ENCODE measurements at regions not wholly inside any gene's neighbourhood (a gene's known extent, or its start where the extent isn't known, plus 50 kb on each side); places are given as distances from the start of the nearest gene placed in this dataset.

GRCh38 chr9:115551396-115551795 is 433.4 kb upstream of the TNC start:
- TF ChIP-seq, protein P1, sequence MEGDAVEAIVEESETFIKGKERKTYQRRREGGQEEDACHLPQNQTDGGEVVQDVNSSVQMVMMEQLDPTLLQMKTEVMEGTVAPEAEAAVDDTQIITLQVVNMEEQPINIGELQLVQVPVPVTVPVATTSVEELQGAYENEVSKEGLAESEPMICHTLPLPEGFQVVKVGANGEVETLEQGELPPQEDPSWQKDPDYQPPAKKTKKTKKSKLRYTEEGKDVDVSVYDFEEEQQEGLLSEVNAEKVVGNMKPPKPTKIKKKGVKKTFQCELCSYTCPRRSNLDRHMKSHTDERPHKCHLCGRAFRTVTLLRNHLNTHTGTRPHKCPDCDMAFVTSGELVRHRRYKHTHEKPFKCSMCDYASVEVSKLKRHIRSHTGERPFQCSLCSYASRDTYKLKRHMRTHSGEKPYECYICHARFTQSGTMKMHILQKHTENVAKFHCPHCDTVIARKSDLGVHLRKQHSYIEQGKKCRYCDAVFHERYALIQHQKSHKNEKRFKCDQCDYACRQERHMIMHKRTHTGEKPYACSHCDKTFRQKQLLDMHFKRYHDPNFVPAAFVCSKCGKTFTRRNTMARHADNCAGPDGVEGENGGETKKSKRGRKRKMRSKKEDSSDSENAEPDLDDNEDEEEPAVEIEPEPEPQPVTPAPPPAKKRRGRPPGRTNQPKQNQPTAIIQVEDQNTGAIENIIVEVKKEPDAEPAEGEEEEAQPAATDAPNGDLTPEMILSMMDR (optimal IDR thresholded peaks at IDR 0.05 in 1 of 3, IDR thresholded peaks at IDR 0.05 in 1 of 3, conservative IDR thresholded peaks at IDR 0.05 in 1 of 3; ENCODE audit: extremely low read depth in 1 of 3, insufficient read depth in 2 of 3, low read length in 3 of 3), result no peak
- TF ChIP-seq EZH2 (IDR thresholded peaks at IDR 0.05; ENCODE audit: low read length), result no peak
- no peak overlapping the region for H3K4me3 ChIP-seq (ENCODE audit: control insufficient read depth in 2 of 3, extremely low read depth in 1 of 3, insufficient read depth in 2 of 3, low read depth in 1 of 3, low read length in 3 of 3)
- H3K4me1 ChIP-seq (ENCODE audit: control insufficient read depth, extremely low read depth, insufficient read depth, low read length), result no peaks in the 10 kb centered on the region
- H3K9ac ChIP-seq (ENCODE audit: control insufficient read depth, extremely low read depth, insufficient read depth, low read length), result no peak overlapping the region
- H3K36me3 ChIP-seq (ENCODE audit: control insufficient read depth in 2 of 2, extremely low read depth in 1 of 2, insufficient read depth in 2 of 2, low read length in 2 of 2), result no peaks in the 10 kb centered on the region
- H4K20me1 ChIP-seq (ENCODE audit: control insufficient read depth, extremely low read depth, insufficient read depth, low read length), result no peaks in the 10 kb centered on the region
- FAIRE-seq (no peak), DNase-seq (ENCODE audit: low read depth, low spot score) (no peak)
- H3K27ac ChIP-seq (ENCODE audit: control insufficient read depth, insufficient read depth, low read length), result no peak overlapping the region
- dilution Hi-C loops (cut with MboI; ENCODE audit: extremely low pct_ligation_motif_present, low sequenced_read_pairs), result no loop called here
- peaks cover 3% of the 10 kb centered on the region for H3K9me3 ChIP-seq (ENCODE audit: control insufficient read depth, low read depth, low read length)
- H3K27me3 ChIP-seq (ENCODE audit: control insufficient read depth, extremely low read depth, insufficient read depth, low read length), result no peaks in the 10 kb centered on the region
- H3K9me1 ChIP-seq (ENCODE audit: control insufficient read depth, extremely low read depth, insufficient read depth, low read length), result no peaks in the 10 kb centered on the region
- H2AFZ ChIP-seq (ENCODE audit: control insufficient read depth, low read length), result no peak overlapping the region
- H3K79me2 ChIP-seq (ENCODE audit: control insufficient read depth, insufficient read depth, low read length), result no peaks in the 10 kb centered on the region
- no peak overlapping the region for H3K4me2 ChIP-seq (ENCODE audit: control insufficient read depth, extremely low read depth, insufficient read depth, low read depth, low read length)

- no peaks in the 10 kb centered on the region for H4K20me1 ChIP-seq (ENCODE audit: control insufficient read depth, extremely low read depth, insufficient read depth, low read length)
- no peak overlapping the region for H2AFZ ChIP-seq (ENCODE audit: control insufficient read depth, low read length)
- no peaks in the 10 kb centered on the region for H3K27me3 ChIP-seq (ENCODE audit: control insufficient read depth, extremely low read depth, insufficient read depth, low read length)
- TF ChIP-seq, protein P1 (optimal IDR thresholded peaks at IDR 0.05 in 1 of 3, IDR thresholded peaks at IDR 0.05 in 1 of 3, conservative IDR thresholded peaks at IDR 0.05 in 1 of 3; ENCODE audit: extremely low read depth in 1 of 3, insufficient read depth in 2 of 3, low read length in 3 of 3), result no peak
- no peak for TF ChIP-seq EZH2 (IDR thresholded peaks at IDR 0.05; ENCODE audit: low read length)
- H3K9ac ChIP-seq (ENCODE audit: control insufficient read depth, extremely low read depth, insufficient read depth, low read length), result no peak overlapping the region
- H3K79me2 ChIP-seq (ENCODE audit: control insufficient read depth, insufficient read depth, low read length), result no peaks in the 10 kb centered on the region
- DNase-seq (ENCODE audit: low read depth, low spot score), result no peak
- H3K27ac ChIP-seq (ENCODE audit: control insufficient read depth, insufficient read depth, low read length), result no peak overlapping the region
- H3K9me3 ChIP-seq (ENCODE audit: control insufficient read depth, low read depth, low read length), result peaks cover 4% of the 10 kb centered on the region
- dilution Hi-C loops (cut with MboI; ENCODE audit: extremely low pct_ligation_motif_present, low sequenced_read_pairs), result no loop called here
- FAIRE-seq, result no peak
- H3K4me1 ChIP-seq (ENCODE audit: control insufficient read depth, extremely low read depth, insufficient read depth, low read length), result no peaks in the 10 kb centered on the region
- no peak overlapping the region for H3K4me3 ChIP-seq (ENCODE audit: control insufficient read depth in 2 of 3, extremely low read depth in 1 of 3, insufficient read depth in 2 of 3, low read depth in 1 of 3, low read length in 3 of 3)
- H3K4me2 ChIP-seq (ENCODE audit: control insufficient read depth, extremely low read depth, insufficient read depth, low read depth, low read length), result no peak overlapping the region
- no peaks in the 10 kb centered on the region for H3K9me1 ChIP-seq (ENCODE audit: control insufficient read depth, extremely low read depth, insufficient read depth, low read length)
- H3K36me3 ChIP-seq (ENCODE audit: control insufficient read depth in 2 of 2, extremely low read depth in 1 of 2, insufficient read depth in 2 of 2, low read length in 2 of 2), result no peaks in the 10 kb centered on the region
Observed at GRCh38 chr9:115553060-115553773, 435.3 kb upstream of the TNC start.
